OCI-LY1 (cell line): ENCODE measurements at regions not wholly inside any gene's neighbourhood (a gene's known extent, or its start where the extent isn't known, plus 50 kb on each side); places are given as distances from the start of the nearest gene placed in this dataset.

Experiments
- H2AFZ ChIP-seq: fragments of 200-600 bp; sonication (generic), shearing (Covaris generic); 2 replicates; pipeline ENCODE4 v1.6.0; 2014; ENCODE audit warnings: antibody characterized with exemption, mild to moderate bottlenecking, low read length
- H3F3A ChIP-seq: fragments of 200-600 bp; sonication (generic), shearing (Covaris generic); 2 replicates; pipeline ENCODE4 v1.6.0; 2014; ENCODE audit warnings: mild to moderate bottlenecking, antibody characterized with exemption, low read length, moderate library complexity; ENCODE audit not compliant: insufficient read depth
- H3K27ac ChIP-seq: fragments of 200-600 bp; sonication (generic); 2 replicates; pipeline ENCODE4 v1.5.1; 2014; ENCODE audit warnings: low read length, mixed run types, mild to moderate bottlenecking, low read depth; ENCODE audit not compliant: poor library complexity, severe bottlenecking
- H3K27me3 ChIP-seq: fragments of 200-600 bp; sonication (generic); 2 replicates; pipeline ENCODE4 v1.6.0; 2014; ENCODE audit warnings: antibody characterized with exemption, mild to moderate bottlenecking, low read length, moderate library complexity; ENCODE audit not compliant: insufficient read depth
- H3K36me3 ChIP-seq: fragments of 200-600 bp; sonication (generic); 2 replicates; pipeline ENCODE4 v1.6.1; 2014; ENCODE audit warnings: mild to moderate bottlenecking, antibody characterized with exemption, low read length, moderate library complexity, mixed read lengths; ENCODE audit not compliant: insufficient read depth
- H3K4me1 ChIP-seq: fragments of 200-600 bp; sonication (generic); 2 replicates; pipeline ENCODE4 v1.5.1; 2014; ENCODE audit warnings: mild to moderate bottlenecking, low read length, moderate library complexity; ENCODE audit not compliant: insufficient read depth, severe bottlenecking
- H3K4me2 ChIP-seq: fragments of 200-600 bp; sonication (generic), shearing (Covaris generic); 2 replicates; pipeline ENCODE4 v1.6.1; 2014; ENCODE audit warnings: low read length
- H3K4me3 ChIP-seq: fragments of 200-600 bp; sonication (generic); 2 replicates; pipeline ENCODE4 v1.5.1; 2014; ENCODE audit warnings: low read length, low read depth, mild to moderate bottlenecking, mixed read lengths; ENCODE audit not compliant: poor library complexity, severe bottlenecking
- H3K79me2 ChIP-seq: fragments of 200-600 bp; shearing (Covaris generic); 2 replicates; pipeline ENCODE4 v1.6.1; 2016; ENCODE audit warnings: mixed run types, low read length, mixed read lengths; ENCODE audit not compliant: insufficient read depth
- H3K9ac ChIP-seq: fragments of 200-600 bp; sonication (generic), shearing (Covaris generic); 2 replicates; pipeline ENCODE4 v1.6.1; 2014; ENCODE audit warnings: mild to moderate bottlenecking, low read length, mixed read lengths
- H3K9me2 ChIP-seq: fragments of 200-600 bp; sonication (generic), shearing (Covaris generic); 2 replicates; pipeline ENCODE4 v1.6.1; 2014; ENCODE audit warnings: low read depth, mild to moderate bottlenecking, low read length, mixed read lengths
- H3K9me3 ChIP-seq: fragments of 200-600 bp; shearing (Covaris generic); 2 replicates; pipeline ENCODE4 v1.6.1; 2014; ENCODE audit warnings: low read length, mixed read lengths
- H4K20me1 ChIP-seq: fragments of 200-600 bp; sonication (generic), shearing (Covaris generic); 2 replicates; pipeline ENCODE4 v1.6.0; 2016; ENCODE audit warnings: mild to moderate bottlenecking, low read length; ENCODE audit not compliant: insufficient read depth
- CTCF ChIP-seq: fragments of 200-600 bp; sonication (generic), shearing (Covaris generic); IDR thresholded peaks from 2 replicates; pipeline ENCODE4 v1.5.1; 2017; ENCODE audit warnings: mild to moderate bottlenecking, antibody characterized with exemption, low read length, moderate library complexity, mixed read lengths
- EZH2 ChIP-seq: fragments of 200-600 bp; sonication (generic), shearing (Covaris generic); IDR thresholded peaks from 2 replicates; pipeline ENCODE4 v1.8.0; 2017; ENCODE audit warnings: borderline replicate concordance, mixed run types, mild to moderate bottlenecking, antibody characterized with exemption, low read length, moderate library complexity, mixed read lengths

GRCh38 chr1:218217040-218217439, 68.1 kb upstream of the RRP15 start:
- H3K4me2 ChIP-seq = peak overlapping the region; percentile 54; the same call in 1 of the 2 replicates
- H3K4me1 ChIP-seq = peaks cover 53% of the 10 kb centered on the region
- peak overlapping the region; percentile 79 for H3K27ac ChIP-seq
- H3F3A ChIP-seq = no peaks in the 10 kb centered on the region
- H4K20me1 ChIP-seq = no peaks in the 10 kb centered on the region
- no peak overlapping the region for H3K4me3 ChIP-seq
- H3K36me3 ChIP-seq = no peaks in the 10 kb centered on the region
- no peak overlapping the region for H2AFZ ChIP-seq
- peak overlapping the region; percentile 29; the same call in 1 of the 2 replicates for H3K9ac ChIP-seq
- TF ChIP-seq CTCF = no peak
- TF ChIP-seq EZH2 = no peak
- H3K9me2 ChIP-seq = no peaks in the 10 kb centered on the region
- H3K79me2 ChIP-seq = no peaks in the 10 kb centered on the region
- no peaks in the 10 kb centered on the region for H3K27me3 ChIP-seq
- H3K9me3 ChIP-seq = no peaks in the 10 kb centered on the region

- Histone ChIP-seq H4K20me1 (no peaks in the 10 kb centered on the region), H3K4me3 (no peak overlapping the region), H3K27ac (peak overlapping the region; percentile 28), H3K27me3 (no peaks in the 10 kb centered on the region), H2AFZ (no peak overlapping the region), H3K9me3 (no peaks in the 10 kb centered on the region), H3K4me1 (peaks cover 54% of the 10 kb centered on the region), H3K4me2 (no peak overlapping the region; the same call in 1 of the 2 replicates), H3K79me2 (no peaks in the 10 kb centered on the region), H3F3A (no peaks in the 10 kb centered on the region), H3K9ac (no peak overlapping the region), H3K36me3 (no peaks in the 10 kb centered on the region), H3K9me2 (no peaks in the 10 kb centered on the region)
- TF ChIP-seq EZH2 = no peak
- no peak for TF ChIP-seq CTCF
Observed at GRCh38 chr1:218219460-218219859, 65.6 kb upstream of the RRP15 start.

- Histone ChIP-seq H3K4me1 (peaks cover 19% of the 10 kb centered on the region), H3K9ac (no peak overlapping the region), H3K9me2 (no peaks in the 10 kb centered on the region), H3K27ac (no peak overlapping the region), H3F3A (no peaks in the 10 kb centered on the region; the same call in 1 of the 2 replicates), H4K20me1 (no peaks in the 10 kb centered on the region), H3K27me3 (no peaks in the 10 kb centered on the region), H3K4me3 (no peak overlapping the region), H3K9me3 (no peaks in the 10 kb centered on the region), H3K79me2 (no peaks in the 10 kb centered on the region), H2AFZ (no peak overlapping the region), H3K36me3 (no peaks in the 10 kb centered on the region), H3K4me2 (no peak overlapping the region)
- TF ChIP-seq EZH2 = no peak
- TF ChIP-seq CTCF = no peak
Observed at GRCh38 chr1:218224101-218224500, 61.0 kb upstream of the RRP15 start.
